Left hindlimb (tissue), 1 donor: ENCODE measurements at regions not wholly inside any gene's neighbourhood (a gene's known extent, or its start where the extent isn't known, plus 50 kb on each side); places are given as distances from the start of the nearest gene placed in this dataset.

Source experiments
- DNase-seq: peaks from one replicate; pipeline ENCODE4 v3.0.0-alpha.2; 2018

GRCh38 chr2:167900435-167901114 lies 346.8 kb downstream of the STK39 start:
- DNase-seq: no peak

GRCh38 chr2:167898340-167898739 lies 349.1 kb downstream of the STK39 start:
- no peak for DNase-seq

- no peak for DNase-seq
Measured at GRCh38 chr2:167891841-167892240, 355.6 kb downstream of the STK39 start.

GRCh38 chr2:167890739-167891138 lies 356.7 kb downstream of the STK39 start:
- DNase-seq: no peak

- no peak for DNase-seq
Measured at GRCh38 chr2:167880415-167880814, 367.0 kb downstream of the STK39 start.

- no peak for DNase-seq
Measured at GRCh38 chr2:167875529-167875928, 371.9 kb downstream of the STK39 start.

- no peak for DNase-seq
Measured at GRCh38 chr2:167874812-167875211, 372.6 kb downstream of the STK39 start.

GRCh38 chr2:167871286-167871685 lies 376.1 kb downstream of the STK39 start:
- DNase-seq: no peak

GRCh38 chr2:167869200-167869599 lies 378.2 kb downstream of the STK39 start:
- DNase-seq: no peak

- no peak for DNase-seq
Measured at GRCh38 chr2:167863377-167863776, 384.0 kb downstream of the STK39 start.

GRCh38 chr2:167862782-167863181 lies 384.6 kb downstream of the STK39 start:
- DNase-seq: no peak

GRCh38 chr2:167862296-167862695 lies 385.1 kb downstream of the STK39 start:
- DNase-seq: no peak

- no peak for DNase-seq
Measured at GRCh38 chr2:167861574-167862193, 385.7 kb downstream of the STK39 start.

- no peak for DNase-seq
Measured at GRCh38 chr2:167860082-167860481, 387.3 kb downstream of the STK39 start.

GRCh38 chr2:167859676-167860075 lies 387.7 kb downstream of the STK39 start:
- DNase-seq: no peak

- DNase-seq: no peak
Measured at GRCh38 chr2:167858086-167858485, 389.3 kb downstream of the STK39 start.

- DNase-seq: no peak
Measured at GRCh38 chr2:167857416-167857815, 390.0 kb downstream of the STK39 start.

- DNase-seq: no peak
Measured at GRCh38 chr2:167856190-167856589, 391.2 kb downstream of the STK39 start.

GRCh38 chr2:167855211-167855610 lies 392.2 kb downstream of the STK39 start:
- no peak for DNase-seq

GRCh38 chr2:167853717-167854116 lies 393.7 kb downstream of the STK39 start:
- DNase-seq: no peak

- no peak for DNase-seq
Measured at GRCh38 chr2:167851876-167852275, 395.5 kb downstream of the STK39 start.

GRCh38 chr2:167851323-167851860 lies 396.0 kb downstream of the STK39 start:
- DNase-seq: no peak

GRCh38 chr2:167844714-167845530 lies 402.5 kb downstream of the STK39 start:
- no peak for DNase-seq

- DNase-seq: no peak
Measured at GRCh38 chr2:167843657-167844056, 403.7 kb downstream of the STK39 start.
